Activated CD8-positive, alpha-beta memory T cell treated with anti-CD3 and anti-CD28 coated beads, Interleukin-2, amount 50 U/mL, for 24 hours (primary cell): ENCODE measurements at regions not wholly inside any gene's neighbourhood (a gene's known extent, or its start where the extent isn't known, plus 50 kb on each side); places are given as distances from the start of the nearest gene placed in this dataset.
A peak's percentile ranks its signal among the peaks of the same experiment; 100 is the strongest.
"Not testable (repeated sequence)": the region's sequence is repeated elsewhere in the genome, so short reads cannot be mapped to it uniquely, and the experiment has no call there.

ENCODE experiments used
- DNase-seq: peaks from one replicate; pipeline ENCODE4 v3.0.0-alpha.2; 2020; ENCODE audit errors: extremely low read depth

DNA sequence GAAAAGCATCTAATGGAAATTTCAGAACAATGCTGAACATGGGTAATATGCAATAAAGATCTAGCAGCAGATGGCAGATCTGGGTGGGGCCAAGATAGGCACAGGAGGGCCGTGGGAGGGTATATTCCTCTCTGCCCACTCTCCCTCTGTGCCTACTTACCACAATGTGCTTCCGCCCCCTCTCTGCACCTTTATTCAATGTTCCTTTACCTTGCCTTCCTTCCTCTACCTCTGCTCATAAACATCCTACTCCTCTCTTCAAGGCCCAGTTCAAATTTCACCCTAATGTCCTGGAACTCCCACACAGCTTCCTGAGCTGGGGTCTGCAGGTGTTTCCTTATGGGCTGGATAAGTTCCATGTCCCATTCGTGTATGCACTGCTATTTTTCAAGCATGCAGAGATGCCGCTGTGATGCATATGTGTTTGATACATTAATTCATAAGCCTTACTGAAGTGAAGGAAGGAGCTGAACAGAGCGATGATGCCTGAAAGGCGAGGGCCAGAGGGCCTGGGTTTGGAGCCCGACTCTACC, 65.6 kb upstream of the EDEM3 start:
- DNase-seq, result no peak

GRCh38 chr1:184818646-184819045, 64.0 kb upstream of the EDEM3 start:
- DNase-seq, result no peak

- DNase-seq, result not testable (repeated sequence)
These were observed 62.3 kb upstream of the EDEM3 start for GRCh38 chr1:184817003-184817402.

GRCh38 chr1:184813528-184814089, 59.0 kb upstream of the EDEM3 start:
- no peak for DNase-seq

DNA sequence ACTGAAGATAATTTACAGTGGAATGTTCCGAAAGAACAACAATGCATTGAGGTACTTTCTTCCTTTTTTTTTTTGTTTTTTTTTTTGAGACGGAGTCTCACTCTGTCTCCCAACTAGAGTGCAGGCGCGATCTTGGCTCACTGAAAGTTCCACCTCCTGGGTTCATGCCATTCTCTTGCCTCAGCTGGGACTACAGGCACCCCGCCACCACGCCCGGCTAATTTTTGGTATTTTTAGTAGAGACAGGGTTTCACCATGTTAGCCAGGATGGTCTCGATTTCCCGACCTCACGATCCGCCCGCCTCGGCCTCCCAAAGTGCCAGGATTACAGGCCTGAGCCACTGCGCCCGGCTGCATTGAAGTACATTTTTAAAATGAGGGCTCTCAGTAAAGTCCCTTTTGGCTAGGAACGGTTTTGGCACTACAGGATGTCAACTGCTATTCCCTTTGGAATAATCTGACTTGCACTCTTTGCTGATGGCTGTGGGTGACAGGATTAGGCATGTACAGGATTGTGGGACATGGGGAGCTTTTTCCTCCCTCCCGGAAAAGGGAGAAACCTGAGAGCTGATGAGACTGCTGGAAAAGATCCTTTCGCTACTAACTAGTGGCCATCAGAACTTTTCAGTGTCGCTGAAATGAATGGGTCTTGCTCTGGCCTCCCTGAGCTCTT, 56.9 kb upstream of the EDEM3 start:
- no peak for DNase-seq

GRCh38 chr1:184810735-184811343, 56.2 kb upstream of the EDEM3 start:
- DNase-seq, result no peak

DNA sequence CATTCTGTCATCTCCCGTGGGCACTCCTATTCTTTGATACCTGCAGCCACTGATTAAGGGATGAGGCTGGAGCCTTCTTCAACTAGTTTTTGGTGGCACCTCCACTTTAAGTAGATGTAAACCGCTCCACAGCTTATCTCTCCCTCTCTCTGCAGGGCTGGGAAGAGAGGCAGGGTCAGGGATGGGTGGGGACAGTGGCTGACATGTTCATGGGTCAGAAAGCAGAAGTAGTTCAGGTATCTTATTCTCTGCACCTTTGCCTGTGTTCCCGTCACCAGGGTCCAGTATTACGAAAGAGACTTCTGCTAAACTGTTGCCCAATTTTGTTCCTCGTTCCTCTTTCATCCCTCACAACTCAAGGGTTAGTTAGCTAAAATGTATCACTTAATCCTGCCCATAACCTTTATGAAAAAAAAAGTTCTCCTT, 51.7 kb upstream of the EDEM3 start:
- no peak for DNase-seq

DNA sequence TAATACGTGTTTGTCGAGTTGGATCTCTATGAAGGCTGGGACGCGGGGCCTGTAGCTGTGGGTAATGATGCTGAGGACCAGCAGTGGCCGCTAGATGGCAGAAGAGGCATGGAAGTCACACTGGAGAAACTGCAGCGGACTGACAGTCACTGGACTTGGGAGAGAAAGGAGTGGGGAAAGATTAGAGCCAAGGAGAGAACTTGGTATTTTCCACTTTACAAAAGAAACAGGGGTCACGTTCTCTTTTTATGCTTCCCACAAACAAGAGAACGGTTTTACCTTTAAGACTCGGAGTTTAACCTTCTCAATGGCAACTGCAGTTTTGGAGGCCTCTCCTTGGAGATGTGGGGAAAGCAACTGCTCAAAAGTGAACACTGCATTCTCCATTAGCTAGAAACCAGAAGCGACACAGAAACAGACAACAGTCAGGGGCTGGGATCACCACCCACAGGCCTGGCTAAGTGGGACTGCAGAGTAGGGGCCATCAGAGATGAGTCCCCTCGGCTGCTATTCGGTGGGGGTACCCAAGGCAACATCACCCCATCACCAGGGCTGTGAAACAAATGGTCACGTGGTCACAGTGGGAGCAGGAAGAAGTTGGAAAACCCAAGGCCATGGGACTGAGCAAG, 51.1 kb upstream of the EDEM3 start:
- peak; percentile 58 for DNase-seq
